ENCODE measurements at regions not wholly inside any gene's neighbourhood (a gene's known extent, or its start where the extent isn't known, plus 50 kb on each side); places are given as distances from the start of the nearest gene placed in this dataset.

DNA sequence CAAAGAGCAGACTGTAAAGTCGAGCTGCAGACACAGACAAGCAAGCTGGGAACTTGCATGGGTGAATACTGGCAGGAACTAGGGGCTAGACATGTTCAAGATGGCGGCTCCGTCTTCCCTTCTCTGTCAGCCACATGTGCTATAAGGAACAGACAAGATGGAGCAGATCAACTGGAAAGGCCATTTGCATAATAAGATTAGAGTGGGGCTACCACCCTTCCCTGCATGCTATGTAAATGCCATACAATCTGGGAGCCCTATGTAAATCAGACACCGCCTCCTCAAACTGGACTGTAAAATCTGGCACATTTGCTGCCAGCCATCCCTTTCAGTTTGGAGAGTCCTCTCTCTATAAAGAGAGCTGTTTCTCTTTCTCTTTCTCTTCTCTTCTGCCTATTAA, 640.1 kb upstream of the CDH8 start:
- TF ChIP-seq, protein P1, sequence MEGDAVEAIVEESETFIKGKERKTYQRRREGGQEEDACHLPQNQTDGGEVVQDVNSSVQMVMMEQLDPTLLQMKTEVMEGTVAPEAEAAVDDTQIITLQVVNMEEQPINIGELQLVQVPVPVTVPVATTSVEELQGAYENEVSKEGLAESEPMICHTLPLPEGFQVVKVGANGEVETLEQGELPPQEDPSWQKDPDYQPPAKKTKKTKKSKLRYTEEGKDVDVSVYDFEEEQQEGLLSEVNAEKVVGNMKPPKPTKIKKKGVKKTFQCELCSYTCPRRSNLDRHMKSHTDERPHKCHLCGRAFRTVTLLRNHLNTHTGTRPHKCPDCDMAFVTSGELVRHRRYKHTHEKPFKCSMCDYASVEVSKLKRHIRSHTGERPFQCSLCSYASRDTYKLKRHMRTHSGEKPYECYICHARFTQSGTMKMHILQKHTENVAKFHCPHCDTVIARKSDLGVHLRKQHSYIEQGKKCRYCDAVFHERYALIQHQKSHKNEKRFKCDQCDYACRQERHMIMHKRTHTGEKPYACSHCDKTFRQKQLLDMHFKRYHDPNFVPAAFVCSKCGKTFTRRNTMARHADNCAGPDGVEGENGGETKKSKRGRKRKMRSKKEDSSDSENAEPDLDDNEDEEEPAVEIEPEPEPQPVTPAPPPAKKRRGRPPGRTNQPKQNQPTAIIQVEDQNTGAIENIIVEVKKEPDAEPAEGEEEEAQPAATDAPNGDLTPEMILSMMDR (IDR thresholded peaks at IDR 0.05; ENCODE audit: low read depth, low read length, missing control alignments): no peak
- no peak for DNase-seq (ENCODE audit: low read depth)
- H3K4me3 ChIP-seq (ENCODE audit: low read depth, low read length): no peak overlapping the region

DNA sequence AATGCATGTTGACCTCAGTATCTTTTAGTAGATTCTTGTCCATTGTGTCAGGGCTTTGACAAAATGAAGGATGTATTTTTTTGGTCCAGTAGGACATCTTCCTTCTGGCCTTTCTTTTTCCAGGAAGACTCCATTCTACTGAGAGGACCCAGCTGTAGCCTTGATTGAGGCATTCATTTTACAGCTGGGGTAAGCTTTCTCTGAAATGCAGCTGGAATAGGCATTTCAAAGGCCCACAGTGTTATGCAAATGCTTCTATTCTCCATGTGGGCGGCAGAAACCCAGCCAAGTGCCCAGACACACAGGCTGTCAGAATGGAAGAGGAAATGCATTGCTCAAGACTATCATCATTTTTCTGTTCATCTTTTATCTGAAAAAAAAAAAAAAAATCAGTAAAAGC, 629.0 kb upstream of the CDH8 start:
- TF ChIP-seq, protein P1 (IDR thresholded peaks at IDR 0.05; ENCODE audit: low read depth, low read length, missing control alignments): no peak
- H3K4me3 ChIP-seq (ENCODE audit: low read depth, low read length): no peak overlapping the region
- no peak for DNase-seq (ENCODE audit: low read depth)

DNA sequence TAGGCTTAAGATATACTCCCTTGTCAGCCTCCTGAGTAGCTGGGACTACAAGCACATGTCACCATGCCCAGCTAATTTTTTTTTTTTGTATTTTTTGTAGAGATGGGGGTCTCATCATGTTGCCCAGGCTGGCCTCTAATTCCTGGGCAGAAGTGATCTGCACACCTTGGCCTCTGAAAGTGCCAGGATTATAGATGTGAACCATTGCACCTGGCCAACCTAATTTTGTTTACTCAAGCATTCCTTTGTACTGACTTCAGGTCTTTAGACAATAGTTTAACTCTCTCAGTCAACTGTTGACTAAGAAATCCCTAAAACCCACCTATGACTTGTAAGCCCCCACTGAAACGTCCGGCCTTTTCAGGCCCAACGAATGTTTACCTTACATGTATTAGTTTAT, 628.3 kb upstream of the CDH8 start:
- TF ChIP-seq, protein P1 (IDR thresholded peaks at IDR 0.05; ENCODE audit: low read depth, low read length, missing control alignments): no peak
- H3K4me3 ChIP-seq (ENCODE audit: low read depth, low read length): no peak overlapping the region
- no peak for DNase-seq (ENCODE audit: low read depth)

DNA sequence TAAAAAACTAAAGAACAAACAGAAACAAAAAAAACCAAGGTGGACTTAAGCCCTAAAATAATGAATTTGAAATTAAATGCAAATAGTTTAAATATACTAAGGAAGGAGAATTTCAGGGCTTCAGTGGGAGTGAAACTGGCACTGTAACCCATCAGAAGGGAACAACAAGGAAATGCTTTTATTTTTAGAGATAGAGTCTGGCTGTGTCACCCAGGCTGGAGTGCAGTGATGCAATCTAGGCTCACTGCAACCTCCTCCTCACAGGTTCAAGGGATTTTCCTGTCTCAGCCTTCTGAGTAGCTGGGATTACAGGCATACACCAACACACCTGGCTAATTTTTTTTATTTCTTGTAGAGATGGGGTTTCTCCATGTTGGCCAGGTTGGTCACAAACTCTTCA, 625.2 kb upstream of the CDH8 start:
- H3K4me3 ChIP-seq (ENCODE audit: low read depth, low read length): no peak overlapping the region
- TF ChIP-seq, protein P1 (IDR thresholded peaks at IDR 0.05; ENCODE audit: low read depth, low read length, missing control alignments): no peak
- DNase-seq (ENCODE audit: low read depth): no peak

DNA sequence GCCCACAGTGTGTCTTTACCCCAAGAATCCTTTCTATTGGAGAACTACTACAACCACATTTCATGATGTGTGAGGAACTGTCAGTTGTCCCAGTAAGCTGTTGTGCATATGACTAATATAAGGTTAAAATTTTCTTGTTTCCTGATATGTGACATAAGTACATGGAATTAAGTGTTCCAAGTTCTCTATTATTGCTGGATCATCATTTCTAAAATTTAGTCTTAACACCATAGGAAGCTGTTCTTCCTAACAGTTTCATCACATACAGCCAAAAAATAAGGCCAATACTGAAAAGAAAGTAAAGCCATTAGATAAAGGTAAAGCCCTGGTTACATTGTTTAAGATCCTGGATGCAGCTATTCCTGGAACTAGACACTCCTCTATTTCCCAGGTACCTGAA, 620.9 kb upstream of the CDH8 start:
- no peak for DNase-seq (ENCODE audit: low read depth)
- TF ChIP-seq, protein P1 (IDR thresholded peaks at IDR 0.05; ENCODE audit: low read depth, low read length, missing control alignments): no peak
- H3K4me3 ChIP-seq (ENCODE audit: low read depth, low read length): no peak overlapping the region

DNA sequence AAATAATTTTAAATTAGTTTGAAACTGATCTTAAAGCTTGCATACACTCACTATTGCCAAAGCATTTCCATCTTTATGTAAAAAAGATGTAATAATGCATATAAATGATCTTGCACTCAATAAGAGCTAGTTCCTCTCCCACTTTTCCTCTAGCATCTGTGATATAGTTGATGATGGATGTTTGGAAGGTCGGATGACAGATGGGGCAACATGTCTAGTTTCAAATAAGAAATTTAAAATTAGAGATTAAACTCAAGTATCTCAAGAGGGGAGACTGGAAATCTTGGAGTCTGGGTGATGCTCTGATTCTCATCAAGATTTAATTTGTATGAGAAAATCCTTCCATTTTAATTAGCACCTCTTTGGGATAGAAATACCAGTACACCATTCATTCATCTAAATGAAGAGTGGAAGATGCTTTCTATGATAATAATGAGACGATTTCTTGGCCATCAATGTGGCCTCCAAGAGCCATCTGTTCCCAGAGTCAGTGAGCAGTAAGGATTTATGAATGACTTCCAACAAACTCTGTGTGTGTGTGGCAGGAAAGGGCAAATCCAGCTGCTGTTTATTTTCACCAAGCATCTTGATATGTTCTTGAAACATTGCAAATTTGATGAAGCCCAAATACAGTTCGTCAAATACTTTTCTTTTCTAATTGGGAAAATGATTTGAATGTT, 616.3 kb upstream of the CDH8 start:
- DNase-seq (ENCODE audit: low read depth): no peak
- TF ChIP-seq, protein P1 (IDR thresholded peaks at IDR 0.05; ENCODE audit: low read depth, low read length, missing control alignments): no peak
- no peak overlapping the region for H3K4me3 ChIP-seq (ENCODE audit: low read depth, low read length)

DNA sequence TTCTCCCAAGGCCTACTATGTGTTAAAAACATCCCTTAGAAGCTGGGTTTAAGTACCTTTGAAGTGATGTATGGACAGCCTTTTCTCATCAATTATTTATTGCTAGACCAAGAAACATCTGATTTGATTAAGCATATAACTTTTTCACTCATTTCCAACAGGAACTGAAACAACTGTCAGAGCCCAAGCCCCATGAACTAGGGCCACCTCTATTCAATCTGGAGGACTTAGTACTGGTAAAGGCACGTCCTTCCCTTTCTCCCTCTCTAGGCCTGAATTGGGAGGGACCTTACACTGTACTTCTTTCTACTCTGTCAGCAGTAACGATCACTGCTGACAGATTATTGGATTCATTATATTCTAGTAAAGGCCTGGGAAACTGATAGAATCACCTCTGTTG, 612.0 kb upstream of the CDH8 start:
- no peak for DNase-seq (ENCODE audit: low read depth)
- no peak overlapping the region for H3K4me3 ChIP-seq (ENCODE audit: low read depth, low read length)
- TF ChIP-seq, protein P1 (IDR thresholded peaks at IDR 0.05; ENCODE audit: low read depth, low read length, missing control alignments): no peak

Measured in GM12864 (cell line).